Suprapubic skin (tissue), 4 donors: ENCODE measurements at regions not wholly inside any gene's neighbourhood (a gene's known extent, or its start where the extent isn't known, plus 50 kb on each side); places are given as distances from the start of the nearest gene placed in this dataset.

Experiments used
- DNase-seq, 2 donors: peaks; one replicate each; pipeline ENCODE4 v3.0.0-alpha.2; 2019; ENCODE audit warnings: low spot score in 2 of 2
- H3K27ac ChIP-seq: fragments of 200-600 bp; sonication (generic); one replicate; pipeline ENCODE4 v1.5.1; 2019
- H3K27me3 ChIP-seq: fragments of 200-600 bp; sonication (generic); one replicate; pipeline ENCODE4 v1.5.1; 2019
- H3K36me3 ChIP-seq: fragments of 200-600 bp; sonication (generic); one replicate; pipeline ENCODE4 v1.5.1; 2019
- H3K4me1 ChIP-seq: fragments of 200-600 bp; sonication (generic); one replicate; pipeline ENCODE4 v1.5.1; 2019
- H3K4me3 ChIP-seq: fragments of 200-600 bp; sonication (generic); one replicate; pipeline ENCODE4 v1.5.1; 2019; ENCODE audit warnings: mild to moderate bottlenecking
- H3K9me3 ChIP-seq: fragments of 200-600 bp; sonication (generic); one replicate; pipeline ENCODE4 v1.5.1; 2019
- CTCF ChIP-seq, 2 donors: fragments of 200-600 bp in 1 of 2; fragments of 450-650 bp in 1 of 2; sonication (generic) in 1 of 2; IDR thresholded peaks; one replicate each; pipeline ENCODE4 v1.5.1; 2016 to 2019; ENCODE audit warnings: antibody characterized with exemption in 2 of 2, mild to moderate bottlenecking in 1 of 2, moderate library complexity in 1 of 2
- EP300 ChIP-seq: sonication (generic); formaldehyde crosslinking; IDR thresholded peaks from one replicate; pipeline ENCODE4 v1.6.1; 2017; ENCODE audit warnings: antibody characterized with exemption
- POLR2A ChIP-seq, 2 donors: fragments of 450-650 bp; IDR thresholded peaks; one replicate each; pipeline ENCODE4 v1.6.1; 2017; ENCODE audit warnings: antibody characterized with exemption in 2 of 2, mild to moderate bottlenecking in 2 of 2, moderate library complexity in 2 of 2
- POLR2AphosphoS5 ChIP-seq, 3 donors: sonication (generic); formaldehyde crosslinking; IDR thresholded peaks; one replicate each; pipeline ENCODE4 v1.6.1; 2017; ENCODE audit warnings: antibody characterized with exemption in 3 of 3
- WGBS: methylation state at CpG from one replicate; pipeline ENCODE4 v1.1.5; 2018; 5-methylcytosine and 5-hydroxymethylcytosine counted together

DNA sequence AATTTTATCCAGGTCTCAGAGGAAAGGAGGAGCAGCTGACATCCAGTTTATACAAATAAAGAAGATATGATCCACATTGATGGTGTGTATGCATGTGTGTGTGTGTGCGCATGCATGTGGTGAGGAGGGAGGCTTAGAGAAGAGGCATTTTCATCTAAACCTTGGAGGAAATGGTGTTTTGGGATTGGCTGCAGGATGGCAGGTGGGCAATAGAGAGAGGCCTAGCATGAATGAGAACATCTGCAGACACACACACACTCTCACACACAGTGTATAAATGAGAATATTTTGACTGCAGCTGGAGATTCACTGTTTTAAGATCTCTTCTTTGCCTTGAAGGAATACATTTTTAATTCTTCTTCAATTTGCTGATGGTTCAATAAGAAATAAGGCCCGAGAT is 61.7 kb upstream of the TMEM17 start:
- Histone ChIP-seq H3K4me3 (no peak overlapping the region), H3K27me3 (peaks cover 10% of the 10 kb centered on the region), H3K4me1 (peaks cover 13% of the 10 kb centered on the region), H3K36me3 (no peaks in the 10 kb centered on the region), H3K27ac (no peak overlapping the region), H3K9me3 (no peaks in the 10 kb centered on the region)
- DNase-seq: no peak
- WGBS: 79% methylated on average over 2 of the region's 2 CpGs
- TF ChIP-seq EP300: no peak
- no peak for TF ChIP-seq POLR2AphosphoS5 (IDR thresholded peaks at IDR 0.05)
- TF ChIP-seq CTCF (IDR thresholded peaks at IDR 0.05): no peak
- TF ChIP-seq POLR2A (IDR thresholded peaks at IDR 0.05): no peak

DNA sequence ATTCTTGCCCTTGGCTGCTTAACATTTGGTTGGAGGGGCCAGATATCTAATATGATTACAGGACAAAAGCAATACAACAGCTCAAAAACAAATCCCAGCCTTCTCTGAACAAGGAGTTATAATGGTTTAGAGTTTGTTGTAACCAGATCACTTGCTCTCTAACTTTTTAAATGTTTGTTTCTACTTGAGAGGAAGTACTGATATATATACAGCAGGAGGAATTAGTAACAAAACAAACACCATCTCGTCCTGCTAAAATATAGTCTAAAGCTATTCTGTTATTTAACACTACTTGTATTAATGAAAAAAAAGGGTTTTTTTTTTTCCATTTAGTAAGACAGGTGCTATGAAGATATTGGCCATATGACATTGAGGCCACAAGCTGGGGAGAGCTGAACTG is 60.9 kb upstream of the TMEM17 start:
- Histone ChIP-seq H3K27me3 (peaks cover 10% of the 10 kb centered on the region), H3K4me3 (no peak overlapping the region), H3K9me3 (no peaks in the 10 kb centered on the region), H3K27ac (no peak overlapping the region), H3K36me3 (no peaks in the 10 kb centered on the region), H3K4me1 (peaks cover 13% of the 10 kb centered on the region)
- TF ChIP-seq POLR2A (IDR thresholded peaks at IDR 0.05) (no peak), EP300 (no peak), POLR2AphosphoS5 (IDR thresholded peaks at IDR 0.05) (no peak), CTCF (IDR thresholded peaks at IDR 0.05) (no peak)
- no peak for DNase-seq
- WGBS: 84% methylated on average over 1 of the region's 1 CpG

DNA sequence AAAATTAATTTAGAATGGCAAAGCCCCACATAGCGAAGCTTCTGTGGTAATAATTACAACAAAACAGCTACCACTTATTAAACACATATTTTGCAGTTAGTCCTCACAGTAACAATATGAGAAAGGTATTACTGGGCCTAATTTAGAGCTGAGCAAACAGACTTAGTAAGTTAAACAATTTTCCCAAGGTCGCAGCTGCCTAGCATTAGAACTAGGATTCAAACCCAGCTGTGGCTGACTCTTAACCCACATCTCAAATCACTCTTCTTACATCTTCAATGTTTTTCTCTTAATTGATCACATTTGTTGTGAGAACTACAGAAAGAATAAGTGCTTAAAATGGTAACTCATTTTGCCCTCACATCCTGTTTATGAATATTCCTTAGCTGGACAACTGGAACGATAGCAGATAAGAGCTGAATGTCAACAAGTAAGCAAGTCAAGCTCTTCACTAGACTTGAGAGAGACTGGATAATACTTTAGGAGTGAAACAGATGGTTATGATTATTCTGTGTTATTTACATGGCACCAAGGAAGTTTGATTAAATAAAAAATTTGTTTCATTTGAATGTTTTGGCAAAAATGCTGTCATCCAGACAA is 59.4 kb upstream of the TMEM17 start:
- Histone ChIP-seq H3K36me3 (no peaks in the 10 kb centered on the region), H3K4me3 (no peak overlapping the region), H3K4me1 (peaks cover 4% of the 10 kb centered on the region), H3K9me3 (no peaks in the 10 kb centered on the region), H3K27me3 (peaks cover 3% of the 10 kb centered on the region), H3K27ac (no peak overlapping the region)
- no peak for TF ChIP-seq CTCF (IDR thresholded peaks at IDR 0.05)
- TF ChIP-seq POLR2AphosphoS5 (IDR thresholded peaks at IDR 0.05): no peak
- TF ChIP-seq POLR2A (IDR thresholded peaks at IDR 0.05): no peak
- TF ChIP-seq EP300: no peak
- DNase-seq: no peak
- 75% methylated on average over 3 of the region's 3 CpGs for WGBS

DNA sequence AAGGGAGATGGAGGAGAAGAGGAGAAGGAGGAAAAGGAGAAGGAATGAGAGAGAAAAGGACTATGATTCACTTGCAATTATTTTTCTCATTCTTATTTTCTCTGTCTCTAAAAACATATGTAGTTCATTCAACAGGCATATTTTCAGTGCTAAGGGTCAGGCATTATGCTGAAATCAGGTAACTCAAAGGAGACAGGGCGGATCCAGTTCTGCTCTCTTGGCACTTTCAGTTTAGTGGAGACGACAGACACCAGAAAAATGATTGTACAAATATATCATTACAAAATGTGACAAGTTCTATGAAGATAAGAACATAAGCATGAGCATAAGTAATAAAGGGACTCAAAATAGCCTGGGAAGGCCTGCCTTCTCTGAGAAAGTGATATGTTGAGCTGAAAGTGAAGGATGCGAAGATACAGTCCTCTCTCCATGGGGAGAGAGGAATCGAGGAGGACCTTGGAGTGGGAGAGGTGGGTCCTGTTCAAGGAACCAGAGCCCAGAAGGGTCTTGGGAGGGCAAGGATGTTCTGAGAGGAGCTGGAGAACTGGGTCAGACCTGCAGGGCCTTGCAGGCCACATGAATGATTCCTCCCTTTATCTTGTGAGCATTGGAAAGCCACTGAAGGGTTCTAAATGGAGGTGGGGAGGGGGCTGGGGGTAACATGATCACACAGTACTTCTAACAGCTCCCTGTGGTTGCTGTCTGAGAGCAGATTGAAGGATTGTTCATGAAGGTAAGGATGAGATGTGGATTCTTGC is 58.6 kb upstream of the TMEM17 start:
- no peak for TF ChIP-seq POLR2A (IDR thresholded peaks at IDR 0.05)
- no peak for TF ChIP-seq EP300
- no peak for TF ChIP-seq CTCF (IDR thresholded peaks at IDR 0.05)
- TF ChIP-seq POLR2AphosphoS5 (IDR thresholded peaks at IDR 0.05): no peak
- no peak overlapping the region for H3K4me3 ChIP-seq
- DNase-seq: no peak
- WGBS: 88% methylated on average over 4 of the region's 4 CpGs
- H3K9me3 ChIP-seq: no peaks in the 10 kb centered on the region
- H3K36me3 ChIP-seq: no peaks in the 10 kb centered on the region
- H3K27ac ChIP-seq: no peak overlapping the region
- H3K27me3 ChIP-seq: no peaks in the 10 kb centered on the region
- H3K4me1 ChIP-seq: peaks cover under 1% of the 10 kb centered on the region

- Histone ChIP-seq H3K4me3 (no peak overlapping the region), H3K36me3 (no peaks in the 10 kb centered on the region), H3K27ac (no peak overlapping the region), H3K4me1 (no peaks in the 10 kb centered on the region), H3K27me3 (no peaks in the 10 kb centered on the region), H3K9me3 (no peaks in the 10 kb centered on the region)
- TF ChIP-seq EP300: no peak
- no peak for TF ChIP-seq POLR2A (IDR thresholded peaks at IDR 0.05)
- TF ChIP-seq POLR2AphosphoS5 (IDR thresholded peaks at IDR 0.05): no peak
- no peak for TF ChIP-seq CTCF (IDR thresholded peaks at IDR 0.05)
- WGBS: 95% methylated on average over 4 of the region's 4 CpGs
- no peak for DNase-seq
Measured at GRCh38 chr2:62561586-62561985, 55.6 kb upstream of the TMEM17 start.
